ENCODE measurements at regions not wholly inside any gene's neighbourhood (a gene's known extent, or its start where the extent isn't known, plus 50 kb on each side); places are given as distances from the start of the nearest gene placed in this dataset.

DNA sequence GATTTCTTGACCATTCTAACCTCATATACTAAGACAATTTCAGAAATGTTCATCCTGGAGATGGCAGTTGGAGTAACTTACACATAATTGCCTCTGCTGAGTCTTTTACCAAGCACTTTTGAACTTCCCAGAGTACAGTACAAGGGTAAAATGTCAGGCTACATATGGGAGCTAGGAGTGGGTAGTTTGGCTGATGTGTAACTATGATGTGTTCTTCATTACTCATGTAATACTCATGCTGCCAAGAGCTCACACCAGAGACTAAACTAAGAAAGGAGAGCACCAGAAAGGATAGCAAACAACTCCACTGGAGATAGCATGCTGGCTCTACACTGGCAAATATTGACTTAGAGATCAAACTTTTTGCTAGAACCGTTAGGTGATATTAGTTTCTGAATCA, 194.0 kb downstream of the PDGFRA start:
- Histone ChIP-seq H3K4me3 (replicated peaks in 1 of 3; ENCODE audit: insufficient read depth in 1 of 3, low read depth in 2 of 3, low read length in 3 of 3) (no peak overlapping the region), H2AFZ (ENCODE audit: low read length) (no peak overlapping the region), H4K20me1 (ENCODE audit: insufficient read depth, low read length) (no peaks in the 10 kb centered on the region), H3K4me1 (ENCODE audit: insufficient read depth, low read length) (no peaks in the 10 kb centered on the region), H3K27me3 (ENCODE audit: control insufficient read depth in 1 of 2, insufficient read depth in 2 of 2, low read length in 2 of 2) (peaks cover 0 to 9% of the 10 kb centered on the region in 2 experiments; a peak in 1 of 5 replicates), H3K27ac (ENCODE audit: extremely low read length, insufficient read depth, low read length) (no peak overlapping the region), H3K9ac (ENCODE audit: insufficient read depth, low read depth, low read length) (no peak overlapping the region), H3K36me3 (replicated peaks in 1 of 2; ENCODE audit: control insufficient read depth in 1 of 2, insufficient read depth in 2 of 2, low read length in 2 of 2) (no peaks in the 10 kb centered on the region), H3K9me3 (ENCODE audit: low read length) (no peaks in the 10 kb centered on the region), H3K79me2 (ENCODE audit: insufficient read depth, low read length) (no peaks in the 10 kb centered on the region), H3K4me2 (ENCODE audit: low read depth, low read length) (no peak overlapping the region)
- POLR2A ChIA-PET = no interaction called here
- intact Hi-C loops (cut with micrococcal nuclease; ENCODE audit: unreplicated experiment) (no loop called here), in situ Hi-C loops (cut with HindIII; ENCODE audit: extremely low pct_ligation_motif_present, low pct_unique_long_range_greater_than_20kb) (no loop called here)
- TF ChIP-seq JARID2 (CRISPR knock-in tag; IDR thresholded peaks at IDR 0.05; ENCODE audit: insufficient replicate concordance) (no peak), TOE1 (CRISPR knock-in tag; IDR thresholded peaks at IDR 0.05) (no peak), SRSF9 (IDR thresholded peaks at IDR 0.05; ENCODE audit: borderline replicate concordance, insufficient read depth, low read depth, low read length, poor library complexity, severe bottlenecking) (no peak), ARNTL (CRISPR knock-in tag; IDR thresholded peaks at IDR 0.05) (no peak)
- TF ChIP-seq, protein P1, sequence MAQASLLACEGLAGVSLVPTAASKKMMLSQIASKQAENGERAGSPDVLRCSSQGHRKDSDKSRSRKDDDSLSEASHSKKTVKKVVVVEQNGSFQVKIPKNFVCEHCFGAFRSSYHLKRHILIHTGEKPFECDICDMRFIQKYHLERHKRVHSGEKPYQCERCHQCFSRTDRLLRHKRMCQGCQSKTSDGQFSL (CRISPR knock-in tag; IDR thresholded peaks at IDR 0.05) = no peak
- TF ChIP-seq, protein P2, sequence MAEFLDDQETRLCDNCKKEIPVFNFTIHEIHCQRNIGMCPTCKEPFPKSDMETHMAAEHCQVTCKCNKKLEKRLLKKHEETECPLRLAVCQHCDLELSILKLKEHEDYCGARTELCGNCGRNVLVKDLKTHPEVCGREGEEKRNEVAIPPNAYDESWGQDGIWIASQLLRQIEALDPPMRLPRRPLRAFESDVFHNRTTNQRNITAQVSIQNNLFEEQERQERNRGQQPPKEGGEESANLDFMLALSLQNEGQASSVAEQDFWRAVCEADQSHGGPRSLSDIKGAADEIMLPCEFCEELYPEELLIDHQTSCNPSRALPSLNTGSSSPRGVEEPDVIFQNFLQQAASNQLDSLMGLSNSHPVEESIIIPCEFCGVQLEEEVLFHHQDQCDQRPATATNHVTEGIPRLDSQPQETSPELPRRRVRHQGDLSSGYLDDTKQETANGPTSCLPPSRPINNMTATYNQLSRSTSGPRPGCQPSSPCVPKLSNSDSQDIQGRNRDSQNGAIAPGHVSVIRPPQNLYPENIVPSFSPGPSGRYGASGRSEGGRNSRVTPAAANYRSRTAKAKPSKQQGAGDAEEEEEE (CRISPR knock-in tag; IDR thresholded peaks at IDR 0.05; ENCODE audit: borderline replicate concordance) = no peak
- DNase-seq (ENCODE audit: low spot score) (no peak), FAIRE-seq (no peak), ATAC-seq (no peak)
- no TSS peak for BruUV-seq (replicated peaks)
- CTCF ChIA-PET (ENCODE audit: low intra/inter-chr PET ratio, low total read pairs) = no interaction called here
- 0% methylated on average over 1 of the region's 1 CpG for WGBS (ENCODE audit: low lambda C conversion rate)

DNA sequence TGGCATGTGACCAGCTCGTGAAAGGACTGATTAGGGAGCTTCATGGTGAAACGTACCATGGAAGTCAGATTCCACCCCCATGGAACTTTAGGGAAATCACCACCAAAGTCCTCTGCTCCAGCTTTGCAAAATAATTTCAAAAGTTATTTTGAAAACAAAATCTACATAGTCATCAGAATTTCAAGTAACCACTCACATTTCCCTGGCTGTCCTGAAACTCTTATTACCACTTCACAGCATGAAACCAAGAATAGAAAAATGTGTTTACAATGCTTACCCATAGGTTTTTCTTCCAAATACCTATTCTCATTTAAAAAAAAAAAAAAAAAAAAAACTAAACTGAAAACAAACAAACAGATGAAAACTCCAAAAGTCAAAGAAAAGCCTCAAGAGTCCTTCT, 198.7 kb downstream of the PDGFRA start:
- 5% methylated on average over 2 of the region's 2 CpGs for WGBS (ENCODE audit: low lambda C conversion rate)
- no peaks in the 10 kb centered on the region for H3K36me3 ChIP-seq (replicated peaks in 1 of 2; ENCODE audit: control insufficient read depth in 1 of 2, insufficient read depth in 2 of 2, low read length in 2 of 2)
- no peaks in the 10 kb centered on the region for H4K20me1 ChIP-seq (ENCODE audit: insufficient read depth, low read length)
- H3K79me2 ChIP-seq (ENCODE audit: insufficient read depth, low read length) = no peaks in the 10 kb centered on the region
- ChIA-PET CTCF (ENCODE audit: low intra/inter-chr PET ratio, low total read pairs) (no interaction called here), POLR2A (no interaction called here)
- peaks cover 0 to 9% of the 10 kb centered on the region in 2 experiments; a peak in 1 of 5 replicates for H3K27me3 ChIP-seq (ENCODE audit: control insufficient read depth in 1 of 2, insufficient read depth in 2 of 2, low read length in 2 of 2)
- no peak overlapping the region for H3K4me3 ChIP-seq (replicated peaks in 1 of 3; ENCODE audit: insufficient read depth in 1 of 3, low read depth in 2 of 3, low read length in 3 of 3)
- ATAC-seq (no peak), FAIRE-seq (no peak), DNase-seq (ENCODE audit: low spot score) (no peak)
- intact Hi-C loops (cut with micrococcal nuclease; ENCODE audit: unreplicated experiment) = no loop called here
- no peak overlapping the region for H3K27ac ChIP-seq (ENCODE audit: extremely low read length, insufficient read depth, low read length)
- no TSS peak for BruUV-seq (replicated peaks)
- no peaks in the 10 kb centered on the region for H3K4me1 ChIP-seq (ENCODE audit: insufficient read depth, low read length)
- in situ Hi-C loops (cut with HindIII; ENCODE audit: extremely low pct_ligation_motif_present, low pct_unique_long_range_greater_than_20kb) = no loop called here
- H3K9ac ChIP-seq (ENCODE audit: insufficient read depth, low read depth, low read length) = no peak overlapping the region
- no peak overlapping the region for H2AFZ ChIP-seq (ENCODE audit: low read length)
- H3K9me3 ChIP-seq (ENCODE audit: low read length) = no peaks in the 10 kb centered on the region
- TF ChIP-seq BCL6 (CRISPR knock-in tag; IDR thresholded peaks at IDR 0.05) = no peak
- TF ChIP-seq HDAC1 (CRISPR knock-in tag; IDR thresholded peaks at IDR 0.05) = no peak
- peak; percentile 60; the same call in 1 of the 2 replicates for TF ChIP-seq MAFF (IDR thresholded peaks at IDR 0.05; ENCODE audit: low read depth, low read length)
- TF ChIP-seq, protein P3, sequence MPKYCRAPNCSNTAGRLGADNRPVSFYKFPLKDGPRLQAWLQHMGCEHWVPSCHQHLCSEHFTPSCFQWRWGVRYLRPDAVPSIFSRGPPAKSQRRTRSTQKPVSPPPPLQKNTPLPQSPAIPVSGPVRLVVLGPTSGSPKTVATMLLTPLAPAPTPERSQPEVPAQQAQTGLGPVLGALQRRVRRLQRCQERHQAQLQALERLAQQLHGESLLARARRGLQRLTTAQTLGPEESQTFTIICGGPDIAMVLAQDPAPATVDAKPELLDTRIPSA (CRISPR knock-in tag; IDR thresholded peaks at IDR 0.05; ENCODE audit: borderline replicate concordance) = no peak
- peak; percentile 65 to 76 for TF ChIP-seq MAFK (conservative IDR thresholded peaks at IDR 0.05 in 1 of 2, IDR thresholded peaks at IDR 0.05 in 1 of 2; ENCODE audit: low read length in 2 of 2)
- no peak for TF ChIP-seq MBNL3 (CRISPR knock-in tag; conservative IDR thresholded peaks at IDR 0.05)
- H3K4me2 ChIP-seq (ENCODE audit: low read depth, low read length) = no peak overlapping the region
